Endothelial cell (in vitro differentiated cells): ENCODE measurements at regions not wholly inside any gene's neighbourhood (a gene's known extent, or its start where the extent isn't known, plus 50 kb on each side); places are given as distances from the start of the nearest gene placed in this dataset.
"Not testable (repeated sequence)": the region's sequence is repeated elsewhere in the genome, so short reads cannot be mapped to it uniquely, and the experiment has no call there.

Experiments
- DNase-seq: peaks from one replicate; pipeline ENCODE4 v3.0.0; 2021; ENCODE audit warnings: low spot score
- H3K27ac Mint-ChIP-seq: one replicate; pipeline ENCODE4 v1.8.0; 2021; ENCODE audit warnings: mixed read lengths, inconsistent platforms; ENCODE audit not compliant: unreplicated experiment
- H3K27me3 Mint-ChIP-seq: one replicate; pipeline ENCODE4 v1.8.0; 2021; ENCODE audit warnings: mild to moderate bottlenecking, moderate library complexity, mixed read lengths, inconsistent platforms; ENCODE audit not compliant: unreplicated experiment
- H3K36me3 Mint-ChIP-seq: one replicate; pipeline ENCODE4 v1.8.0; 2021; ENCODE audit warnings: mild to moderate bottlenecking, low read depth, mixed read lengths, inconsistent platforms; ENCODE audit not compliant: unreplicated experiment
- H3K4me1 Mint-ChIP-seq: one replicate; pipeline ENCODE4 v1.8.0; 2021; ENCODE audit warnings: mild to moderate bottlenecking, mixed read lengths, inconsistent platforms; ENCODE audit not compliant: unreplicated experiment
- H3K4me3 Mint-ChIP-seq: one replicate; pipeline ENCODE4 v1.8.0; 2021; ENCODE audit warnings: mild to moderate bottlenecking, mixed read lengths, inconsistent platforms; ENCODE audit not compliant: unreplicated experiment
- H3K9me3 Mint-ChIP-seq: one replicate; pipeline ENCODE4 v1.8.0; 2021; ENCODE audit warnings: mixed read lengths, inconsistent platforms; ENCODE audit not compliant: unreplicated experiment
- TF ChIP-seq, protein P1 (sequence below): fragments of 200-600 bp; sonication (generic); IDR thresholded peaks from one replicate; pipeline ENCODE4 v1.5.0; 2021; ENCODE audit warnings: antibody characterized with exemption; ENCODE audit not compliant: unreplicated experiment

DNA sequence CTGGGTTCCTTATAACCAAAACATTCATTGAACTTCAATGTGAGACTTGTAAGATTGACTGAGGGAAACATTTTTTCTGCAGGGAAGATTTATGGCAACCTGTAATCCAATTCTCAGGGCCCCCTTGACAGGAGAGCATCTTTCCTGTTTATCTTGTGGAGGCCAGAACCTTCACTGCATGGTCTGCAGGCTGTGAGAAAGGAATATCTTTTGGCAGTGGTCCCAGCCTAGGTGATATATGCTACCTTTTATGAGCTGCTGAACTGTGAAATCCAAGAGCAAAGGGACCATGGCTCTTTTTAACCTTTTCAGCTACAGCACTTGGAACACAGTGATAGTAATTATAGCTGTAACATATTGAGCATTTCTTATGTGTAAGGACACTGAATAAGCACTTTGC is 590.2 kb upstream of the B3GAT1 start:
- H3K9me3 Mint-ChIP-seq, result no peaks in the 10 kb centered on the region
- no peaks in the 10 kb centered on the region for H3K36me3 Mint-ChIP-seq
- H3K4me3 Mint-ChIP-seq, result no peak overlapping the region
- H3K4me1 Mint-ChIP-seq, result no peaks in the 10 kb centered on the region
- H3K27me3 Mint-ChIP-seq, result no peaks in the 10 kb centered on the region
- DNase-seq, result no peak
- H3K27ac Mint-ChIP-seq, result no peak overlapping the region
- TF ChIP-seq, protein P1, sequence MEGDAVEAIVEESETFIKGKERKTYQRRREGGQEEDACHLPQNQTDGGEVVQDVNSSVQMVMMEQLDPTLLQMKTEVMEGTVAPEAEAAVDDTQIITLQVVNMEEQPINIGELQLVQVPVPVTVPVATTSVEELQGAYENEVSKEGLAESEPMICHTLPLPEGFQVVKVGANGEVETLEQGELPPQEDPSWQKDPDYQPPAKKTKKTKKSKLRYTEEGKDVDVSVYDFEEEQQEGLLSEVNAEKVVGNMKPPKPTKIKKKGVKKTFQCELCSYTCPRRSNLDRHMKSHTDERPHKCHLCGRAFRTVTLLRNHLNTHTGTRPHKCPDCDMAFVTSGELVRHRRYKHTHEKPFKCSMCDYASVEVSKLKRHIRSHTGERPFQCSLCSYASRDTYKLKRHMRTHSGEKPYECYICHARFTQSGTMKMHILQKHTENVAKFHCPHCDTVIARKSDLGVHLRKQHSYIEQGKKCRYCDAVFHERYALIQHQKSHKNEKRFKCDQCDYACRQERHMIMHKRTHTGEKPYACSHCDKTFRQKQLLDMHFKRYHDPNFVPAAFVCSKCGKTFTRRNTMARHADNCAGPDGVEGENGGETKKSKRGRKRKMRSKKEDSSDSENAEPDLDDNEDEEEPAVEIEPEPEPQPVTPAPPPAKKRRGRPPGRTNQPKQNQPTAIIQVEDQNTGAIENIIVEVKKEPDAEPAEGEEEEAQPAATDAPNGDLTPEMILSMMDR, result no peak

DNA sequence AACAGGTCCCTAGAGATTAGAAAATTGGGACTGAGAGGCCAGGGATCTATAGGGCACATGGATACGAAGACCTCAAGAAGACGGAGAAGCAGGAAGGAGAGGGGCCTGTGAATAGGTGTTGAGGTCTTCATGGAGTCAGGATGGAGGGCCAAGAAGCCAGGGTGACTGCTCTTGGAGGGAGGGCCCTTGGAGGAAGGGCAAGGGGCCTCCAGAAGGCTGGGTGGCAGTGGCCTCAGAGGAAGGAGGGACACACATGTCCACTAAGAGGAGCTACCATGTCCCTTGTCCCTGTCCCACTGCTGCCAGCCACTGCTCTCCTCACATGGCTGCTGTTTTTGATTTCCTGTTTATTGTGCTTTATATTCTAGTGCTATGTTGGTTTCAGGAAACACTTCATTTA is 589.5 kb upstream of the B3GAT1 start:
- TF ChIP-seq, protein P1, result no peak
- no peaks in the 10 kb centered on the region for H3K36me3 Mint-ChIP-seq

DNA sequence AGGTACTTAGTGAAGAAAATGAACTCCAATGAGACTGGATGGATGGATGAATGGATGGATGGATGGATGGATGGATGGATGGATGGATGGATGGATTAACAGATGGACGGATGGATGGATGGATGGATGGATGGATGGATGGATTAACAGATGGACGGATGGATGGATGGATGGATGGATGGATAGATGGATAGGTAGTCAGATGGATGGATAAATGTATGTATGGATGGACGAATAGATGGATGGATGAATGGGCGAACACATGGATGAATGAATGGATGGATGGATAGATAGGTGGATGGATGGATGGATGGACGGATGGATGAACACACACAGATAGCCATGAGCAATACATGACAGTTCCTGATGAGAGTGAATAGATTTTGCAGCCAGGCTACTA is 589.0 kb upstream of the B3GAT1 start:
- H3K27ac Mint-ChIP-seq, DNase-seq, H3K4me1 Mint-ChIP-seq, H3K27me3 Mint-ChIP-seq, H3K4me3 Mint-ChIP-seq, H3K9me3 Mint-ChIP-seq, H3K36me3 Mint-ChIP-seq: not testable (repeated sequence)

More for the DNA sequence above, 589.5 kb upstream of the B3GAT1 start:
- H3K4me1 Mint-ChIP-seq, result no peaks in the 10 kb centered on the region
- no peak overlapping the region for H3K4me3 Mint-ChIP-seq
- no peak for DNase-seq
- H3K27me3 Mint-ChIP-seq, result no peaks in the 10 kb centered on the region
- H3K9me3 Mint-ChIP-seq, result no peaks in the 10 kb centered on the region
- H3K27ac Mint-ChIP-seq, result no peak overlapping the region

DNA sequence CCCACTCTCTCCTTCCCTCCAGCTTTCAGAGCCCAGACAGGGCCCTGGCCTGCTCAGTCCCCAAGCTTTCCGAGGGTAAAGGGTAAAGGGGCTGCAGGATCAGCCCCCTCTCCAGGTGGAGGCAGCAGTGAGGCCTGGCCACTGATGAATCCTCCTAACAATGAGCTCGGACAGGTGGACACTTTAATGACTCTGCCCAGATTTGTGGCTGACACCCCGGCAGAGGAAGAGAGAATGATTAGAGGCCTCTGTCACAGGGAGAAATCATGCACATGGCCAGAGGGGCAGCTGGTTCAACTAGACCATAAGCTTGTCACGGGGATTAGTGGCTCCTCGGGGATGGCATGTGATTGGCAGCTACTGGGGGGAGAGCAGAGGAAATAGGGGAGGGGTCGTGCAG is 587.5 kb upstream of the B3GAT1 start:
- no peak for DNase-seq
- TF ChIP-seq, protein P1, result no peak
- Mint-ChIP-seq H3K27me3 (no peaks in the 10 kb centered on the region), H3K27ac (no peak overlapping the region), H3K9me3 (no peaks in the 10 kb centered on the region), H3K4me3 (no peak overlapping the region), H3K36me3 (no peaks in the 10 kb centered on the region), H3K4me1 (no peaks in the 10 kb centered on the region)

DNA sequence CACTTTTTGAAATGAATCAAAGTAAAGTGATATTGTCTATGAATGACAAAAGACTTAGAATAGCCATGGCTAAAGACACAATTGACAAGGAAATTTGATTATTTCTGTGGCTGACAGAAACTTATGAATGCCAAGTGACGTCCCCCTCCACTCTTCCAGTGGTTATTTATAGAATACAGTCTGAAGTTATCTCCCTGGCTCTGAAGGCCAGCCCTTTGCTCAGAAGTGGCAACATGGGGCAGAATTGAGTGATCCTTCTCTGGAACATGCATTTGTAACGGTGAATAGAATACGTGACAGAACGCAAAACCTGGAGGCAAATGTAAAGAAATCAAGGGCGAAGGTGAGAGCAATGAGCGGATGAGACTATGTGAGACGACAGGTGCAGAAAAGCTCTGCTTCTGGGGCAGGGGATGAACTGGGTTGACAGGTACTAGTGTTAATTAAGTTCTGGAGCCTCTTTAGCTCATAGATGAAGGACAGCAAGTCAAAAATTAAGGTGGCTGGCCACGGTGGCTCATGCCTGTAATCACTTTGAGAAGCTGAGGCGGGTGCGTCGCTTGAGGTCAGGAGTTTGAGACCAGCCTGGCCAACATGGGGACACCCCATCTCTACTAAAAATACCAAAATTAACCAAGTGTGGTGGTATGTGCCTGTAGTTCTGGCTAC is 585.7 kb upstream of the B3GAT1 start:
- no peak overlapping the region for H3K27ac Mint-ChIP-seq
- no peaks in the 10 kb centered on the region for H3K27me3 Mint-ChIP-seq
- H3K4me3 Mint-ChIP-seq, result no peak overlapping the region
- no peaks in the 10 kb centered on the region for H3K9me3 Mint-ChIP-seq
- TF ChIP-seq, protein P1, result no peak
- no peaks in the 10 kb centered on the region for H3K36me3 Mint-ChIP-seq
- DNase-seq, result no peak
- no peaks in the 10 kb centered on the region for H3K4me1 Mint-ChIP-seq
